Endothelial cell of umbilical vein (primary cell): ENCODE measurements at regions not wholly inside any gene's neighbourhood (a gene's known extent, or its start where the extent isn't known, plus 50 kb on each side); places are given as distances from the start of the nearest gene placed in this dataset.

Source experiments
- BruUV-seq: library from RNA; stranded (reverse); fragments of 400-500 nt; replicated peaks from 2 replicates; lab custom pipeline; 2021; lab: Mats Ljungman, UMichigan
- CTCF ChIA-PET: fragments of 300-600, 350-600 bp; sonication (Branson Sonifier 250); formaldehyde crosslinking; loops from one replicate; lab custom pipeline; 2021; ENCODE audit warnings: antibody characterized with exemption, inconsistent platforms; lab: Charles Lee
- POLR2A ChIA-PET: fragments of 300-600, 350-600 bp; sonication (Branson Sonifier 250); formaldehyde crosslinking; loops from one replicate; lab custom pipeline; 2021; ENCODE audit warnings: antibody characterized with exemption, inconsistent platforms; lab: Charles Lee
- DNase-seq: peaks from one replicate; pipeline ENCODE4 v3.0.0-alpha.2; 2011; ENCODE audit warnings: low read depth, low spot score
- FAIRE-seq: peaks from 2 replicates; lab custom pipeline; 2011; peaks lifted over from hg19 to GRCh38; lab: Jason Lieb, UNC
- H2AFZ ChIP-seq: 2 replicates; pipeline ENCODE4 v1.6.0; 2012; ENCODE audit warnings: low read depth, low read length, control low read depth, inconsistent platforms
- H3K27ac ChIP-seq: 2 replicates; pipeline ENCODE4 v1.5.1; 2011; ENCODE audit warnings: low read depth, mild to moderate bottlenecking, control low read depth, low read length, moderate library complexity; ENCODE audit not compliant: insufficient read depth
- H3K27me3 ChIP-seq, 2 experiments: 2 replicates each; pipeline versions ENCODE4 v1.6.0 to v1.6.1; 2011; ENCODE audit warnings: low read length in 2 of 2, mixed read lengths in 1 of 2; ENCODE audit not compliant: control insufficient read depth in 2 of 2, insufficient read depth in 2 of 2
- H3K36me3 ChIP-seq, 2 experiments: 2 replicates in 1 of 2; 3 replicates in 1 of 2; pipeline ENCODE4 v1.5.1; 2011; ENCODE audit warnings: low read length in 2 of 2, mild to moderate bottlenecking in 1 of 2, moderate library complexity in 1 of 2; ENCODE audit not compliant: control insufficient read depth in 2 of 2, insufficient read depth in 2 of 2; ENCODE audit errors: extremely low read depth in 1 of 2
- H3K4me1 ChIP-seq: 3 replicates; pipeline ENCODE4 v1.5.1; 2011; ENCODE audit warnings: mild to moderate bottlenecking, low read length; ENCODE audit not compliant: control insufficient read depth, insufficient read depth; ENCODE audit errors: extremely low read depth
- H3K4me2 ChIP-seq: 2 replicates; pipeline ENCODE4 v1.6.1; 2011; ENCODE audit warnings: low read length, control low read depth, mixed read lengths; ENCODE audit not compliant: insufficient read depth
- H3K4me3 ChIP-seq, 3 experiments: fragments of 200-600 bp in 1 of 3; sonication (generic), shearing (Covaris generic) in 1 of 3; replicated peaks in 1 of 3; 2 replicates each; pipeline ENCODE4 v1.5.1; 2011 to 2016; ENCODE audit warnings: control low read depth in 3 of 3, low read length in 3 of 3, mild to moderate bottlenecking in 2 of 3, inconsistent platforms in 1 of 3, low read depth in 1 of 3, moderate library complexity in 1 of 3; ENCODE audit not compliant: insufficient read depth in 1 of 3
- H3K79me2 ChIP-seq: 2 replicates; pipeline ENCODE4 v1.6.0; 2012; ENCODE audit warnings: low read length, inconsistent platforms; ENCODE audit not compliant: control insufficient read depth, insufficient read depth
- H3K9ac ChIP-seq: replicated peaks from 2 replicates; pipeline ENCODE3; 2011; ENCODE audit warnings: low read length, control low read depth; ENCODE audit not compliant: insufficient read depth; ENCODE audit errors: extremely low read depth
- H3K9me1 ChIP-seq: replicated peaks from 3 replicates; pipeline ENCODE4 v1.6.0; 2011; ENCODE audit warnings: mild to moderate bottlenecking, low read length; ENCODE audit not compliant: control insufficient read depth, insufficient read depth; ENCODE audit errors: extremely low read depth
- H3K9me3 ChIP-seq: replicated peaks from 2 replicates; pipeline ENCODE4 v1.5.1; 2012; ENCODE audit warnings: low read length, inconsistent platforms; ENCODE audit not compliant: control insufficient read depth, insufficient read depth
- H4K20me1 ChIP-seq: replicated peaks from 2 replicates; pipeline ENCODE3; 2011; ENCODE audit warnings: mild to moderate bottlenecking, low read length; ENCODE audit not compliant: control insufficient read depth, insufficient read depth; ENCODE audit errors: extremely low read depth
- CTCF ChIP-seq, 2 donors: IDR thresholded peaks; 1 replicate in 1 of 2; 2 replicates in 1 of 2; pipeline ENCODE4 v1.5.1; 2011; ENCODE audit warnings: low read length in 2 of 2, mild to moderate bottlenecking in 2 of 2, moderate library complexity in 2 of 2, control low read depth in 1 of 2, inconsistent platforms in 1 of 2, low read depth in 1 of 2; ENCODE audit not compliant: insufficient read depth in 1 of 2; ENCODE audit errors: extremely low read depth in 1 of 2
- EZH2 ChIP-seq: IDR thresholded peaks from 2 replicates; pipeline ENCODE4 v1.6.1; 2012; ENCODE audit warnings: borderline replicate concordance, low read depth, mild to moderate bottlenecking, moderate library complexity, low read length, inconsistent platforms; ENCODE audit not compliant: severe bottlenecking
- FOS ChIP-seq: IDR thresholded peaks from 2 replicates; pipeline ENCODE4 v1.6.1; 2011; ENCODE audit warnings: mild to moderate bottlenecking, low read length, moderate library complexity, borderline replicate concordance; ENCODE audit not compliant: insufficient read depth
- GATA2 ChIP-seq: IDR thresholded peaks from 2 replicates; pipeline ENCODE4 v1.7.0; 2011; ENCODE audit warnings: low read depth, mild to moderate bottlenecking, moderate library complexity, mixed read lengths, low read length; ENCODE audit not compliant: insufficient read length, insufficient read depth
- JUN ChIP-seq: IDR thresholded peaks from 2 replicates; pipeline ENCODE4 v1.6.1; 2011; ENCODE audit warnings: borderline replicate concordance, low read depth; ENCODE audit not compliant: insufficient read length, insufficient read depth
- MAX ChIP-seq: IDR thresholded peaks from 2 replicates; pipeline ENCODE4 v1.6.1; 2011; ENCODE audit not compliant: insufficient read depth, insufficient read length
- MYC ChIP-seq: IDR thresholded peaks from one replicate; pipeline ENCODE4 v1.6.1; 2011; ENCODE audit warnings: mild to moderate bottlenecking, low read depth, low read length
- POLR2A ChIP-seq: IDR thresholded peaks from 2 replicates; pipeline ENCODE4 v1.6.1; 2012; ENCODE audit warnings: low read depth, mild to moderate bottlenecking, control low read depth, low read length
- POLR2AphosphoS5 ChIP-seq: IDR thresholded peaks from 2 replicates; pipeline ENCODE4 v1.6.1; 2012; ENCODE audit warnings: low read depth, mild to moderate bottlenecking, control low read depth, low read length, moderate library complexity; ENCODE audit not compliant: insufficient read depth
- dilution Hi-C: fragments of 300-500 bp; cut with MboI; formaldehyde crosslinking; loops from one replicate; pipeline ENCODE4 v1.15.0; 2019; ENCODE audit warnings: low sequenced_read_pairs; ENCODE audit not compliant: extremely low pct_ligation_motif_present
- intact Hi-C: fragments of 100-400 bp; cut with micrococcal nuclease; formaldehyde crosslinking; loops from one replicate; pipeline ENCODE4 v1.10.0; 2022

GRCh38 chr2:58992062-58992706 lies 751.1 kb upstream of the FANCL start:
- Histone ChIP-seq H3K36me3 (no peaks in the 10 kb centered on the region), H3K9me1 (no peaks in the 10 kb centered on the region), H3K27ac (no peak overlapping the region), H3K9me3 (no peaks in the 10 kb centered on the region), H3K4me1 (no peaks in the 10 kb centered on the region), H3K9ac (no peak overlapping the region), H4K20me1 (no peaks in the 10 kb centered on the region), H2AFZ (no peak overlapping the region), H3K27me3 (no peaks in the 10 kb centered on the region), H3K4me3 (no peak overlapping the region), H3K79me2 (no peaks in the 10 kb centered on the region), H3K4me2 (no peak overlapping the region)
- POLR2A ChIA-PET = no interaction called here
- TF ChIP-seq MYC = no peak
- TF ChIP-seq JUN = no peak
- no peak for TF ChIP-seq MAX
- TF ChIP-seq POLR2AphosphoS5 = no peak
- TF ChIP-seq CTCF (IDR thresholded peaks at IDR 0.05; ENCODE audit: extremely low read depth in 1 of 2, insufficient read depth in 1 of 2, low read depth in 1 of 2, low read length in 2 of 2) = no peak
- TF ChIP-seq GATA2 = no peak
- TF ChIP-seq EZH2 = no peak
- no peak for TF ChIP-seq FOS
- TF ChIP-seq POLR2A = no peak
- CTCF ChIA-PET = no interaction called here
- no TSS peak for BruUV-seq
- no peak for FAIRE-seq
- DNase-seq = no peak
- dilution Hi-C loops = no loop called here
- intact Hi-C loops = no loop called here
